ENCODE measurements at regions not wholly inside any gene's neighbourhood (a gene's known extent, or its start where the extent isn't known, plus 50 kb on each side); places are given as distances from the start of the nearest gene placed in this dataset.
A peak's percentile ranks its signal among the peaks of the same experiment; 100 is the strongest.

DNA sequence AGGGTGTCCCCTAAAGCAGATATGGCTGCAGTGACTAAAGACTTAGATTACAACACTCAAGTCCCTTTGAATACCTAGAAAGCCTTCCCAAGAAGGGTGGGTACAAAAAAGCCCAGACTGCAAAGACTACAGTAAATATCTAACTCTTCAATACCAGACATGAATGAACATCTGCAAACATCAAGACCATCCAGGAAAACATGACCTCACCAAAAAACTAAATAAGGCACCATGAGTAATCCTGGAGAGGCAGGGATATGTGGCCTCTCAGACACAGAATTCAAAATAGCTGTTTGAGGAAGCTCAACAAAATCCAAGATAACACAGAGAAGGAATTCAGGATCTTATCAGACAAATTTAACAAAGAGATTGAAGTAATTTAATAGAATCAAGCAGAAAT, 138.2 kb upstream of the OTOS start:
- peak overlapping the region in 1 of 2 donors; percentile 41 for H3K27ac ChIP-seq
- DNase-seq (ENCODE audit: low spot score): no peak
- no peaks in the 10 kb centered on the region for H3K36me3 ChIP-seq

DNA sequence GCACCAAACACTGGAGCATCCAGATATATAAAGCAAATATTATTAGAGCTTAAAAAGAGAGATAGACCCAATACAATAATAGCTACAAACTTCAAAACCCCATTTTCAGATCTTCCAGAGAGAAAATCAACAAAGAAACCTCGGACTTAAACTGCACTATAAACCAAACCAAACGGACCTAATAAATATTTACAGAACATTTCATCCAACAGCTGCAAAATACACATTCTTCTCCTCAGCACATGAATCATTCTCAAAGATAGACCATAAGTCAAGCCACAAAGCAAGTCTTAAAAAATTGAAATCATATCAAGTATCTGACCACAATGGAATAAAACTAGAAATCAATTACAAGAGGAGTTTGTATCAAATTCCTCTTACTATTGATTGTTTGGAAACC, 140.2 kb upstream of the OTOS start:
- DNase-seq (ENCODE audit: low spot score): no peak
- Histone ChIP-seq H3K36me3 (no peaks in the 10 kb centered on the region), H3K27me3 (no peaks in the 10 kb centered on the region), H3K4me3 (no peak overlapping the region), H3K9me3 (no peaks in the 10 kb centered on the region), H3K4me1 (no peaks in the 10 kb centered on the region), H3K27ac (no peak overlapping the region)
- TF ChIP-seq, protein P1, sequence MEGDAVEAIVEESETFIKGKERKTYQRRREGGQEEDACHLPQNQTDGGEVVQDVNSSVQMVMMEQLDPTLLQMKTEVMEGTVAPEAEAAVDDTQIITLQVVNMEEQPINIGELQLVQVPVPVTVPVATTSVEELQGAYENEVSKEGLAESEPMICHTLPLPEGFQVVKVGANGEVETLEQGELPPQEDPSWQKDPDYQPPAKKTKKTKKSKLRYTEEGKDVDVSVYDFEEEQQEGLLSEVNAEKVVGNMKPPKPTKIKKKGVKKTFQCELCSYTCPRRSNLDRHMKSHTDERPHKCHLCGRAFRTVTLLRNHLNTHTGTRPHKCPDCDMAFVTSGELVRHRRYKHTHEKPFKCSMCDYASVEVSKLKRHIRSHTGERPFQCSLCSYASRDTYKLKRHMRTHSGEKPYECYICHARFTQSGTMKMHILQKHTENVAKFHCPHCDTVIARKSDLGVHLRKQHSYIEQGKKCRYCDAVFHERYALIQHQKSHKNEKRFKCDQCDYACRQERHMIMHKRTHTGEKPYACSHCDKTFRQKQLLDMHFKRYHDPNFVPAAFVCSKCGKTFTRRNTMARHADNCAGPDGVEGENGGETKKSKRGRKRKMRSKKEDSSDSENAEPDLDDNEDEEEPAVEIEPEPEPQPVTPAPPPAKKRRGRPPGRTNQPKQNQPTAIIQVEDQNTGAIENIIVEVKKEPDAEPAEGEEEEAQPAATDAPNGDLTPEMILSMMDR (IDR thresholded peaks at IDR 0.05): no peak

More for the DNA sequence above, 138.2 kb upstream of the OTOS start:
- no peak overlapping the region for H3K4me3 ChIP-seq
- TF ChIP-seq, protein P1 (IDR thresholded peaks at IDR 0.05): no peak
- no peaks in the 10 kb centered on the region for H3K27me3 ChIP-seq
- no peaks in the 10 kb centered on the region for H3K4me1 ChIP-seq
- no peaks in the 10 kb centered on the region for H3K9me3 ChIP-seq

DNA sequence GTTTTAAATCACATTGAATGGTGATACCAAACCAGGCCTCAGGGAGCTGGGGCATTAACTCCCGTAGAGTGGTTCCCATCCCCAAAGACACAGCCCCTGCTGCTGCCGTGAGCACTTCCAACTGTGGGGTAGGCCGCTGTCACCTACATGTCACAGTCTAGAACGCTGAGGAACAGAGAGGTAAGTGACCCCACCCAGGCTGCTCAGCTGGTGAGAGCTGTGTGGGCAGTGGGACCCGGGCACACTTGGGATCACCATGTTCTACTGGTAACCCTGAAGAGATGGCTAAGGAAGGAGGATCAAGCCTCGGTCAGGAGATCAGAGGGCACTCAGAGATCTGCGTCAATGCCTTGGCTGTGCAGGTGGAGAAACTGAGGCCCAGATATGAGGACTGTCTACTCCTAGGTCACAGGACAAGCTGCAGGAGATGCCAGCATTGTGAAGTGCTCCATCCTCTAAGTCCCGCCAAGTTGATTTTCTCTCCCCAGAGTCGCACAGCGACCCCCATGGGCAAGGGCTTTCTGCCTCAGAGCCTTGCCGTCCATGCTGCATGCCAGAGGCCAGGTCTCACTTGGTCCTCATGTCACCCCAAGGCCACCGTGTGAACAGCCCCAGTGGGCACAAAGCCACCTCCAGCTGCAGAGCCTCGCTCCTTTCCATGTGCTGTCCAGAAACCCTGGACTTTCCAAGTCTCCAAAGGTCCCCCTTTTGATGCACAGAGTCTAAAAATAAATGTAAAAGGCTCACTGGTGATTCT, 144.2 kb upstream of the OTOS start:
- TF ChIP-seq, protein P1 (IDR thresholded peaks at IDR 0.05): no peak
- Histone ChIP-seq H3K27me3 (no peaks in the 10 kb centered on the region), H3K4me1 (no peaks in the 10 kb centered on the region), H3K36me3 (no peaks in the 10 kb centered on the region), H3K9me3 (no peaks in the 10 kb centered on the region), H3K4me3 (no peak overlapping the region), H3K27ac (no peak overlapping the region)
- DNase-seq (ENCODE audit: low spot score): no peak

DNA sequence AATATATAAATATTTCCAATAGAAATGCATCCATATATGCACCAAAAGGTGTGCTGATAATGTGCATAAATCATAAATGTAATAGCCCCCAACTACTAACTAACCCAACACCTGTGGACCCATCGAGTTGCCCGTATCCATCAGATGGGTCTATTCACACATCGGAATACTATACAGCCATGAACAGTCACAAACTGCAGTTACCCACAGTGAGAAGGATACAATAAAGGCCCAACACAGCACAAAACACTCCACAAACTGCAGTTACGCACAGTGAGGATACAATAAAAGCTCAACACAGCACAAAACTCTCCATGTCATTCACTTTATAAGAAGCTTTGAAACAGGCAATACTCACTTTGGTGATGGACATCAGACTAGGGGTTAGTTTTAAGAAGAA, 145.3 kb upstream of the OTOS start:
- Histone ChIP-seq H3K4me3 (no peak overlapping the region), H3K36me3 (no peaks in the 10 kb centered on the region), H3K27ac (no peak overlapping the region), H3K27me3 (no peaks in the 10 kb centered on the region), H3K9me3 (no peaks in the 10 kb centered on the region), H3K4me1 (no peaks in the 10 kb centered on the region)
- TF ChIP-seq, protein P1 (IDR thresholded peaks at IDR 0.05): no peak
- DNase-seq (ENCODE audit: low spot score): no peak

DNA sequence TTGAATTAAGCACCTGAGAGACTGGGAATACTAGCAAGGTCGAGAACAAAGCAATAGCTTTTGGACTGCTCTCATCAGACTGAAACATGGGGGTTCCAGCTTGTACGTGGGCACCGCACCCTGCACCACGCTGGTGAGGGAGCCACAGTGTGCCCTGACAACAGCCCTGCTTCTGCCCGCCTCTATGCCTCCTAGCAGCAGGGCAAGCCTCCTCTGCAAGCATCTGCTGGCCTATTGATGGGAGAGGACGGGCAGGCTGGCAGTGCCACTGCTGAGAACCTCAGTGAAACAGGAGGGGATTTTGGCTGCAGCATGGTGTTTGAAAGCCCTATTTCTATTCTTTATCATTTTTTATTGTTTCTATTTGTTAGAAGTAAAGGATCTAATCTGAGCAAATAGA, 146.1 kb upstream of the OTOS start:
- Histone ChIP-seq H3K36me3 (no peaks in the 10 kb centered on the region), H3K4me3 (no peak overlapping the region), H3K9me3 (no peaks in the 10 kb centered on the region), H3K27me3 (no peaks in the 10 kb centered on the region), H3K4me1 (no peaks in the 10 kb centered on the region), H3K27ac (no peak overlapping the region)
- DNase-seq (ENCODE audit: low spot score): no peak
- TF ChIP-seq, protein P1 (IDR thresholded peaks at IDR 0.05): no peak

DNA sequence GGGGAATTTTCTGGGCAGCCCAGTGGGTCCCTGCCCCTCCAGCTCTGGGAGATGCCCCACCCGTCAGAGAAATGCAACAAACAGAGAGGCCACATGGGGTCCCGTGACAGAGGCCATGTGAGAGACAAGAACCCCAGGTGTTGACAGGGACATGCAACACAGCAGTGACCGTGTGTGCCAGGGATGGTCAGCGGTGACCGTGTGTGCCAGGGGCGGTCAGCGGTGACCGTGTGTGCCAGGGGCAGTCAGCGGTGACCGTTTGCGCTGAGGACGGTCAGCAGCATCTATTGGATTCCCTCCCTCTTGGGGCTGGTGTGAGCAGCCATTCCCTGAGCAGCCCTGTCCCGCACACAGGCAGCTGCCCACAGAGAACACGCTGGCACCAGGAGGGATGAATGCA, 146.6 kb upstream of the OTOS start:
- Histone ChIP-seq H3K9me3 (no peaks in the 10 kb centered on the region), H3K4me1 (no peaks in the 10 kb centered on the region), H3K27ac (no peak overlapping the region), H3K4me3 (no peak overlapping the region), H3K36me3 (no peaks in the 10 kb centered on the region), H3K27me3 (no peaks in the 10 kb centered on the region)
- TF ChIP-seq, protein P1 (IDR thresholded peaks at IDR 0.05): no peak
- no peak for DNase-seq (ENCODE audit: low spot score)

All from right atrium auricular region (tissue), 2 donors.